HepG2 (cell line): ENCODE measurements at regions not wholly inside any gene's neighbourhood (a gene's known extent, or its start where the extent isn't known, plus 50 kb on each side); places are given as distances from the start of the nearest gene placed in this dataset.

Source experiments
- ATAC-seq: fragments of 200-7000 bp; cut with Tn5 transposase; 3 replicates; pipeline ENCODE4 v1.9.1; 2020; ENCODE audit warnings: mild to moderate bottlenecking, moderate library complexity
- BruUV-seq: library from RNA; stranded (reverse); fragments of 400-500 nt; replicated peaks from 2 replicates; lab custom pipeline; 2021; lab: Mats Ljungman, UMichigan
- CTCF ChIA-PET: fragments of 300-600 bp; formaldehyde crosslinking; extraction: SDS; loops from one replicate; lab custom pipeline; 2021; ENCODE audit warnings: low total read pairs, inconsistent platforms, low intra/inter-chr PET ratio; lab: Yijun Ruan, JAX
- POLR2A ChIA-PET: fragments of 350-600 bp; sonication (Branson Sonifier 250); formaldehyde crosslinking; loops from one replicate; lab custom pipeline; 2020; ENCODE audit warnings: antibody characterized with exemption, inconsistent platforms; lab: Yijun Ruan, JAX
- DNase-seq: peaks from one replicate; pipeline ENCODE4 v3.0.0-alpha.2; 2015; ENCODE audit warnings: low spot score
- FAIRE-seq: peaks from 3 replicates; lab custom pipeline; 2011; peaks lifted over from hg19 to GRCh38; lab: Jason Lieb, UNC
- H2AFZ ChIP-seq: one replicate; pipeline ENCODE4 v1.6.1; 2011; ENCODE audit warnings: low read length, inconsistent platforms
- H3K27ac ChIP-seq: fragments of 300-600 bp; 3 replicates; pipeline ENCODE4 v1.8.0; 2011; ENCODE audit warnings: mixed run types, mild to moderate bottlenecking, mixed read lengths, low read length, inconsistent platforms; ENCODE audit not compliant: insufficient read depth; ENCODE audit errors: extremely low read length
- H3K27me3 ChIP-seq, 2 experiments: fragments of 200-600 bp in 1 of 2; 2 replicates in 1 of 2; 3 replicates in 1 of 2; pipeline versions ENCODE4 v1.6.0 to v1.8.0; 2011; ENCODE audit warnings: low read length in 2 of 2, mild to moderate bottlenecking in 2 of 2, moderate library complexity in 2 of 2, inconsistent platforms in 1 of 2; ENCODE audit not compliant: insufficient read depth in 2 of 2, control insufficient read depth in 1 of 2
- H3K36me3 ChIP-seq, 2 experiments: fragments of 200-600 bp in 1 of 2; replicated peaks in 1 of 2; 2 replicates in 1 of 2; 3 replicates in 1 of 2; pipeline versions ENCODE4 v1.5.1 to v1.8.0; 2011; ENCODE audit warnings: low read length in 2 of 2, inconsistent platforms in 1 of 2; ENCODE audit not compliant: insufficient read depth in 2 of 2, control insufficient read depth in 1 of 2
- H3K4me1 ChIP-seq: 2 replicates; pipeline ENCODE4 v1.5.1; 2012; ENCODE audit warnings: low read length, inconsistent platforms; ENCODE audit not compliant: insufficient read depth
- H3K4me2 ChIP-seq: 2 replicates; pipeline ENCODE4 v1.6.0; 2011; ENCODE audit warnings: low read depth, low read length, inconsistent platforms
- H3K4me3 ChIP-seq, 3 experiments: fragments of 200-600 bp in 1 of 3; sonication (generic), shearing (Covaris generic) in 1 of 3; replicated peaks in 1 of 3; 2 replicates each; pipeline ENCODE4 v1.5.1; 2011 to 2016; ENCODE audit warnings: low read length in 3 of 3, inconsistent platforms in 2 of 3, low read depth in 2 of 3, mild to moderate bottlenecking in 2 of 3, control low read depth in 1 of 3, mixed read lengths in 1 of 3; ENCODE audit not compliant: insufficient read depth in 1 of 3
- H3K79me2 ChIP-seq: one replicate; pipeline ENCODE4 v1.6.1; 2011; ENCODE audit warnings: low read length, inconsistent platforms; ENCODE audit not compliant: insufficient read depth
- H3K9ac ChIP-seq: 2 replicates; pipeline ENCODE4 v1.6.0; 2011; ENCODE audit warnings: mild to moderate bottlenecking, low read depth, low read length, inconsistent platforms; ENCODE audit not compliant: insufficient read depth
- H3K9me3 ChIP-seq: 2 replicates; pipeline ENCODE4 v1.5.1; 2012; ENCODE audit warnings: mild to moderate bottlenecking, low read length
- H4K20me1 ChIP-seq: 2 replicates; pipeline ENCODE4 v1.6.0; 2011; ENCODE audit warnings: inconsistent platforms, mild to moderate bottlenecking, low read length, moderate library complexity; ENCODE audit not compliant: insufficient read depth
- ATRX ChIP-seq: sonication (generic); formaldehyde crosslinking; IDR thresholded peaks from 2 replicates; pipeline ENCODE4 v1.4.0; 2020; ENCODE audit warnings: missing genetic modification reagents, borderline replicate concordance
- CSRNP2 ChIP-seq: sonication (generic); formaldehyde crosslinking; conservative IDR thresholded peaks from 2 replicates; pipeline ENCODE4 v1.8.0; 2022; ENCODE audit warnings: low read depth, missing genetic modification reagents
- NCOA1 ChIP-seq: sonication (generic); formaldehyde crosslinking; IDR thresholded peaks from 2 replicates; pipeline ENCODE4 v1.9.0; 2021; ENCODE audit warnings: missing genetic modification reagents
- NR2F6 ChIP-seq, 2 experiments: IDR thresholded peaks; 2 replicates each; pipeline ENCODE4 v1.6.1; 2016; ENCODE audit warnings: antibody characterized with exemption in 1 of 2, mild to moderate bottlenecking in 1 of 2
- RCOR2 ChIP-seq: IDR thresholded peaks from 2 replicates; pipeline ENCODE4 v1.6.1; 2016; ENCODE audit warnings: missing biosample characterization, missing genetic modification reagents
- REST ChIP-seq, 2 experiments: IDR thresholded peaks; 2 replicates each; pipeline ENCODE4 v1.6.1; 2011 to 2012; ENCODE audit warnings: low read length in 2 of 2, borderline replicate concordance in 1 of 2, low read depth in 1 of 2, mild to moderate bottlenecking in 1 of 2, moderate library complexity in 1 of 2
- SIN3B ChIP-seq: fragments of 150-350 bp; IDR thresholded peaks from 2 replicates; pipeline ENCODE4 v1.6.1; 2014; ENCODE audit warnings: low read length
- ZBTB8A ChIP-seq: sonication (generic); formaldehyde crosslinking; IDR thresholded peaks from 2 replicates; pipeline ENCODE4 v1.4.0; 2020; ENCODE audit warnings: mild to moderate bottlenecking, low read depth, missing genetic modification reagents, borderline replicate concordance
- ZFP62 ChIP-seq: sonication (generic); formaldehyde crosslinking; IDR thresholded peaks from 2 replicates; pipeline ENCODE4 v1.4.0; 2020; ENCODE audit warnings: missing genetic modification reagents
- ZNF224 ChIP-seq: sonication (generic); formaldehyde crosslinking; IDR thresholded peaks from 2 replicates; pipeline ENCODE4 v1.5.0; 2020; ENCODE audit warnings: mild to moderate bottlenecking, missing genetic modification reagents
- ZNF567 ChIP-seq: sonication (generic); formaldehyde crosslinking; IDR thresholded peaks from 2 replicates; pipeline ENCODE4 v1.8.1; 2023; ENCODE audit warnings: mild to moderate bottlenecking, missing genetic modification reagents, borderline replicate concordance
- ZNF580 ChIP-seq: IDR thresholded peaks from 2 replicates; pipeline ENCODE4 v1.6.1; 2016; ENCODE audit warnings: low read depth, borderline replicate concordance
- ZNF879 ChIP-seq: sonication (generic); formaldehyde crosslinking; IDR thresholded peaks from 2 replicates; pipeline ENCODE4 v1.8.1; 2023; ENCODE audit warnings: missing genetic modification reagents
- WGBS: methylation state at CpG from one replicate; pipeline ENCODE4 v1.1.6; 2017; ENCODE audit warnings: low lambda C conversion rate; 5-methylcytosine and 5-hydroxymethylcytosine counted together
- in situ Hi-C: cut with HindIII; loops from 2 replicates; pipeline ENCODE4 v1.10.0; 2017; ENCODE audit warnings: low pct_unique_long_range_greater_than_20kb; ENCODE audit not compliant: extremely low pct_ligation_motif_present
- intact Hi-C: fragments of 100-400 bp; cut with micrococcal nuclease; formaldehyde crosslinking; loops from one replicate; pipeline ENCODE4 v1.10.0; 2022; ENCODE audit not compliant: unreplicated experiment
- TF ChIP-seq, protein P1 (sequence below): sonication (generic); formaldehyde crosslinking; IDR thresholded peaks from 2 replicates; pipeline ENCODE4 v1.4.0; 2020; ENCODE audit warnings: mild to moderate bottlenecking, missing genetic modification reagents

DNA sequence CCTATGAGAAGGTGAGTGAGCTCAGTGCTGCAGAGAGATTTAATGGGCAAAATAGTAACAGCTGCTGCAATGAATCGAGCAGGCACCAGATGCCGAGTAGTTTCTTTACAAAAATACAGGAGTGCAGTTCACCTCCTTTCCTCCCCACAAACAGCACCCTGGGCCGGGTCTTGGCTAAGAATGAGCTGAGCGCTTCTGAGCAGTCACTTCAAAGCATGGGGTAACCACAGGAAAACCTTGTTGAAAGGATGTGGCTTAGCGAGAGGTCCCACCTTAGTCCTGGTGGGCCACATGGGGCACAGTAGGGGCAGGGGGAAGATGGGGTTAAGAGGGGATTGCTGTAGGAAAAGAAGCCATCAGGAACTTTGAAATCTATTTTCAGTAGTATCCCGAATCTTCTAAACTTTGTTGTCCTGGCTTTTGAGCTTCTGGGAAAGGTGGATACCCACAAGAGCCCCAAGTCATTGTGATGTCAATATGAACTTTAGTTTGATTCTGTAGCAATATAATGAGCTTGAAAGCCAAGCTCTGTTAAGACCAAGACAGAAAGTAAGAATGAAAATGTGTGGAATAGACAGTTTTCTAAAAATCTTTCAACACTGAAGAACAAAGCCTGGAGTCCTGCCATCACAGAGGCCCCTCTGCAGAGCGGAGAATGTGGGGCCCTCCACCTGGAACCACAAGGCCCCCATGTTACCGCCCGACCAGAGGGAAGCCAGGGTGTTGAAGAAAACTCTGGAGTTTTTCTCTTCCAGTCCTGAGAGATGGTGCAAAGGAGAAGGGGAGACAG is 101.0 kb upstream of the ZNF236 start:
- Histone ChIP-seq H3K27me3 (peaks cover 1 to 20% of the 10 kb centered on the region in 2 experiments; a peak in 3 of 5 replicates), H3K27ac (no peak overlapping the region), H3K9ac (no peak overlapping the region), H4K20me1 (no peaks in the 10 kb centered on the region), H3K4me3 (no peak overlapping the region), H2AFZ (no peak overlapping the region), H3K36me3 (no peaks in the 10 kb centered on the region), H3K79me2 (no peaks in the 10 kb centered on the region), H3K4me1 (no peaks in the 10 kb centered on the region), H3K4me2 (no peak overlapping the region), H3K9me3 (no peaks in the 10 kb centered on the region)
- DNase-seq (no peak), ATAC-seq (no peak), FAIRE-seq (no peak)
- no peak for TF ChIP-seq ZBTB8A (CRISPR knock-in tag)
- no peak for TF ChIP-seq SIN3B
- TF ChIP-seq ZNF580 (CRISPR knock-in tag), result no peak
- no peak for TF ChIP-seq CSRNP2 (CRISPR knock-in tag)
- TF ChIP-seq, protein P1, sequence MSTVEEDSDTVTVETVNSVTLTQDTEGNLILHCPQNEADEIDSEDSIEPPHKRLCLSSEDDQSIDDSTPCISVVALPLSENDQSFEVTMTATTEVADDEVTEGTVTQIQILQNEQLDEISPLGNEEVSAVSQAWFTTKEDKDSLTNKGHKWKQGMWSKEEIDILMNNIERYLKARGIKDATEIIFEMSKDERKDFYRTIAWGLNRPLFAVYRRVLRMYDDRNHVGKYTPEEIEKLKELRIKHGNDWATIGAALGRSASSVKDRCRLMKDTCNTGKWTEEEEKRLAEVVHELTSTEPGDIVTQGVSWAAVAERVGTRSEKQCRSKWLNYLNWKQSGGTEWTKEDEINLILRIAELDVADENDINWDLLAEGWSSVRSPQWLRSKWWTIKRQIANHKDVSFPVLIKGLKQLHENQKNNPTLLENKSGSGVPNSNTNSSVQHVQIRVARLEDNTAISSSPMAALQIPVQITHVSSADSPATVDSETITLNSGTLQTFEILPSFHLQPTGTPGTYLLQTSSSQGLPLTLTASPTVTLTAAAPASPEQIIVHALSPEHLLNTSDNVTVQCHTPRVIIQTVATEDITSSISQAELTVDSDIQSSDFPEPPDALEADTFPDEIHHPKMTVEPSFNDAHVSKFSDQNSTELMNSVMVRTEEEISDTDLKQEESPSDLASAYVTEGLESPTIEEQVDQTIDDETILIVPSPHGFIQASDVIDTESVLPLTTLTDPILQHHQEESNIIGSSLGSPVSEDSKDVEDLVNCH (CRISPR knock-in tag), result no peak
- no peak for TF ChIP-seq ZNF567 (CRISPR knock-in tag)
- TF ChIP-seq NCOA1 (CRISPR knock-in tag), result no peak
- no peak for TF ChIP-seq NR2F6 (IDR thresholded peaks at IDR 0.05)
- TF ChIP-seq NR2F6 (CRISPR knock-in tag; IDR thresholded peaks at IDR 0.05), result no peak
- no peak for TF ChIP-seq ZNF879 (CRISPR knock-in tag)
- no peak for TF ChIP-seq RCOR2 (CRISPR knock-in tag)
- TF ChIP-seq REST (IDR thresholded peaks at IDR 0.05; ENCODE audit: borderline replicate concordance in 1 of 2, low read depth in 1 of 2, low read length in 2 of 2), result no peak
- no peak for TF ChIP-seq ZFP62 (CRISPR knock-in tag)
- no peak for TF ChIP-seq ATRX (CRISPR knock-in tag)
- no peak for TF ChIP-seq ZNF224 (CRISPR knock-in tag)
- POLR2A ChIA-PET, result no interaction called here
- CTCF ChIA-PET, result no interaction called here
- no TSS peak for BruUV-seq
- WGBS, result 37% methylated on average over 9 of the region's 9 CpGs
- in situ Hi-C loops, result no loop called here
- intact Hi-C loops, result no loop called here
